Osteocyte (in vitro differentiated cells): ENCODE measurements at regions not wholly inside any gene's neighbourhood (a gene's known extent, or its start where the extent isn't known, plus 50 kb on each side); places are given as distances from the start of the nearest gene placed in this dataset.
A peak's percentile ranks its signal among the peaks of the same experiment; 100 is the strongest.

ENCODE experiments used
- DNase-seq: peaks from one replicate; pipeline ENCODE4 v3.0.0; 2021; ENCODE audit warnings: mixed read lengths; ENCODE audit not compliant: unreplicated experiment; ENCODE audit errors: extremely low spot score
- H3K27ac Mint-ChIP-seq: one replicate; pipeline ENCODE4 v1.8.0; 2021; ENCODE audit warnings: mild to moderate bottlenecking, mixed read lengths; ENCODE audit not compliant: unreplicated experiment
- H3K27me3 Mint-ChIP-seq: one replicate; pipeline ENCODE4 v1.8.0; 2021; ENCODE audit warnings: mixed read lengths; ENCODE audit not compliant: unreplicated experiment
- H3K36me3 Mint-ChIP-seq: one replicate; pipeline ENCODE4 v1.8.0; 2021; ENCODE audit warnings: mixed read lengths; ENCODE audit not compliant: unreplicated experiment
- H3K4me1 Mint-ChIP-seq: one replicate; pipeline ENCODE4 v1.8.0; 2021; ENCODE audit warnings: mixed read lengths; ENCODE audit not compliant: unreplicated experiment
- H3K4me3 Mint-ChIP-seq: one replicate; pipeline ENCODE4 v1.8.0; 2021; ENCODE audit warnings: mild to moderate bottlenecking, moderate library complexity, mixed read lengths; ENCODE audit not compliant: unreplicated experiment
- H3K9me3 Mint-ChIP-seq: one replicate; pipeline ENCODE4 v1.8.0; 2021; ENCODE audit warnings: mixed read lengths; ENCODE audit not compliant: unreplicated experiment
- TF ChIP-seq, protein P1 (sequence below): fragments of 200-600 bp; sonication (generic); IDR thresholded peaks from 2 replicates; pipeline ENCODE4 v1.5.0; 2021; ENCODE audit warnings: antibody characterized with exemption, mild to moderate bottlenecking, moderate library complexity

DNA sequence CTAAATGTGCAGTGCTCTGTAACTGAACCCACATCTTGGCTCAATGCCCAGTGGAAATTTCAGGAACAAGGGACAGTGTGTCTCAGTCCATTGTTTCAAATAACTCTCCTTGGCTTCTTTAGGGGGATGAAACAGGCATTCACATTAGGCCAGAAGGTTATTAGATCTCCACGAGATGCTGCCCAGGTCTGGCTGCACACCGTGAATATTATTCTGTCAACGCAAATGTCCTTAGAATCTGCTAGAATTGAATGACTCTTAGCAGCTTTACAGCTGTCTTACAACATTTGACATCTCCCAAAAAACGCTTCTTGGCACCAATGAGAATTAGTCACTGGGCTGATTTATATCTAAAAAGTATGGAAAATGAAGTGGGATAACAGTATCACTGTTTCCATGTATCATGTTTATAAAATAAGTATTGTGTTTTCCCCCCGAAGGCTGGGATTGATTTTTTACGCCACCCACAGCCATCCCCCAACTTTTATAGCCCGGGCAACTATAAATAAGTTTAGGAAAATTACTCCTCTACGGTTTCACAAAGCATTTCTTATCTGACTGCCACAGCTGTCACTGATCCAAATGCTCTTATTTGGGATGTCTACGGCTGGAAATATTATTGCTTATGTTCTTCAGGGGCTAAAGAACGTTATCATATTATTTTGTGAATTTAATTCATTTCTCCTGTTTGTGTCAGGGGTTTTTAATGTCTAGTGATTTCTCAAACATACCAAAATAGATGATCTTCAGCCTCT, 559.7 kb upstream of the FAT1 start:
- DNase-seq, result no peak
- Mint-ChIP-seq H3K4me3 (no peak overlapping the region), H3K27ac (no peak overlapping the region), H3K9me3 (peaks cover 4% of the 10 kb centered on the region), H3K4me1 (peaks cover 7% of the 10 kb centered on the region), H3K36me3 (peaks cover 1% of the 10 kb centered on the region), H3K27me3 (no peaks in the 10 kb centered on the region)
- TF ChIP-seq, protein P1, sequence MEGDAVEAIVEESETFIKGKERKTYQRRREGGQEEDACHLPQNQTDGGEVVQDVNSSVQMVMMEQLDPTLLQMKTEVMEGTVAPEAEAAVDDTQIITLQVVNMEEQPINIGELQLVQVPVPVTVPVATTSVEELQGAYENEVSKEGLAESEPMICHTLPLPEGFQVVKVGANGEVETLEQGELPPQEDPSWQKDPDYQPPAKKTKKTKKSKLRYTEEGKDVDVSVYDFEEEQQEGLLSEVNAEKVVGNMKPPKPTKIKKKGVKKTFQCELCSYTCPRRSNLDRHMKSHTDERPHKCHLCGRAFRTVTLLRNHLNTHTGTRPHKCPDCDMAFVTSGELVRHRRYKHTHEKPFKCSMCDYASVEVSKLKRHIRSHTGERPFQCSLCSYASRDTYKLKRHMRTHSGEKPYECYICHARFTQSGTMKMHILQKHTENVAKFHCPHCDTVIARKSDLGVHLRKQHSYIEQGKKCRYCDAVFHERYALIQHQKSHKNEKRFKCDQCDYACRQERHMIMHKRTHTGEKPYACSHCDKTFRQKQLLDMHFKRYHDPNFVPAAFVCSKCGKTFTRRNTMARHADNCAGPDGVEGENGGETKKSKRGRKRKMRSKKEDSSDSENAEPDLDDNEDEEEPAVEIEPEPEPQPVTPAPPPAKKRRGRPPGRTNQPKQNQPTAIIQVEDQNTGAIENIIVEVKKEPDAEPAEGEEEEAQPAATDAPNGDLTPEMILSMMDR, result no peak

- no peak for DNase-seq
- no peaks in the 10 kb centered on the region for H3K36me3 Mint-ChIP-seq
- no peaks in the 10 kb centered on the region for H3K9me3 Mint-ChIP-seq
- peaks cover 17% of the 10 kb centered on the region for H3K4me1 Mint-ChIP-seq
- no peaks in the 10 kb centered on the region for H3K27me3 Mint-ChIP-seq
- H3K4me3 Mint-ChIP-seq, result no peak overlapping the region
- no peak overlapping the region for H3K27ac Mint-ChIP-seq
- TF ChIP-seq, protein P1, result no peak
Observed at GRCh38 chr4:187286525-187286924, 562.9 kb upstream of the FAT1 start.

- no peak for DNase-seq
- Mint-ChIP-seq H3K36me3 (no peaks in the 10 kb centered on the region), H3K27me3 (no peaks in the 10 kb centered on the region), H3K9me3 (peaks cover 5% of the 10 kb centered on the region), H3K27ac (no peak overlapping the region), H3K4me3 (no peak overlapping the region), H3K4me1 (peaks cover 19% of the 10 kb centered on the region)
- TF ChIP-seq, protein P1, result no peak
Observed at GRCh38 chr4:187289371-187289770, 565.7 kb upstream of the FAT1 start.

DNA sequence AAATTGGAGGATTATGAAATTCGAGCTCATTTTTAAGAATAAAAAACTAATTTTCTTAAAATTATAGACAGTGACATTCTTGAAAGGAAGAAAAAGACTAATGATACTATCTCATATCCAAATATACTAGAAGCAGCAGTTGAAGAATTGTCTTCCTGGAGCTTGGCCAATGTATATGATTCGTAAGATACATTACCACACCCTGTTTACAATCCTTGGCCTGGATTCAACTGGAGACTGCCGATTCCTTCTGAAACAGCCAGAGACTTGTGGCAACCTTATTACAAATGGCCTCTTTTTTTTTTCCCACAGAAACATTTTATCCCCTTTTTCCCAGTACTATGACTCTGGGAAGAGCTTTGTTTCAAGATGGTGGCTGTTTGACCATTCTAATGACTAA, 571.2 kb upstream of the FAT1 start:
- H3K36me3 Mint-ChIP-seq, result peaks cover 6% of the 10 kb centered on the region
- DNase-seq, result no peak
- peaks cover 19% of the 10 kb centered on the region for H3K9me3 Mint-ChIP-seq
- TF ChIP-seq, protein P1, result no peak
- H3K27me3 Mint-ChIP-seq, result no peaks in the 10 kb centered on the region
- peak overlapping the region; percentile 74 for H3K27ac Mint-ChIP-seq
- H3K4me3 Mint-ChIP-seq, result no peak overlapping the region
- peaks cover 39% of the 10 kb centered on the region for H3K4me1 Mint-ChIP-seq

DNA sequence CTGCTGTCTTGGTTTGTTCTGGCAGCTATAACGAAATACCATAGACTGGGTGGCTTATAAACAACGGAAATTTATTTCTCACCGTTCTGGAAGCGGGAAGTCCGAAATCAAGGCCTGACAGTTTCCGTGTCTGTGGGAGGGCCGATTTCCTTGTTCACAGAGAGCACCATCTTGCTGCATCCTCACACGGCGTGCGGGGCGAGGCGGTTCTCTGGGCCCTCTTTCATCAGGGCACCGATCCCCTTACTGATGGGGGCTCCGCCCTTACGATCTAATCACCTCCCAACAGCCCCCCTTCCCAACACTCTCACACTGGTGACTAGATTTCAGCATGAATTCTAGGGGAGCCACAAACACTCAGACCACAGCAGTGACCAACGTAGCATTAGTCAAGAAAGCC, 578.3 kb upstream of the FAT1 start:
- H3K27ac Mint-ChIP-seq, result peak overlapping the region; percentile 54

More for the DNA sequence above, 578.3 kb upstream of the FAT1 start:
- Mint-ChIP-seq H3K4me3 (no peak overlapping the region), H3K4me1 (peaks cover 43% of the 10 kb centered on the region), H3K27me3 (no peaks in the 10 kb centered on the region), H3K9me3 (peaks cover 6% of the 10 kb centered on the region), H3K36me3 (peaks cover 3% of the 10 kb centered on the region)
- TF ChIP-seq, protein P1, result no peak
- no peak for DNase-seq
